HL-60 (cell line): ENCODE measurements at regions not wholly inside any gene's neighbourhood (a gene's known extent, or its start where the extent isn't known, plus 50 kb on each side); places are given as distances from the start of the nearest gene placed in this dataset.

Source experiments
- CTCF ChIP-seq: IDR thresholded peaks from one replicate; pipeline ENCODE4 v1.5.1; 2011; ENCODE audit warnings: low read length, control low read depth, inconsistent platforms; ENCODE audit not compliant: insufficient read depth
- POLR2AphosphoS5 ChIP-seq: IDR thresholded peaks from 2 replicates; pipeline ENCODE4 v1.6.1; 2012; ENCODE audit warnings: low read depth
- REST ChIP-seq: IDR thresholded peaks from 2 replicates; pipeline ENCODE4 v1.6.1; 2012; ENCODE audit warnings: low read depth; ENCODE audit not compliant: insufficient replicate concordance

- no peak for TF ChIP-seq REST
- no peak for TF ChIP-seq CTCF
- TF ChIP-seq POLR2AphosphoS5: no peak
Measured at GRCh38 chr4:122249357-122249756, 97.2 kb downstream of the BLTP1 start.
